ENCODE measurements at regions not wholly inside any gene's neighbourhood (a gene's known extent, or its start where the extent isn't known, plus 50 kb on each side); places are given as distances from the start of the nearest gene placed in this dataset.

- Mint-ChIP-seq H3K27ac (ENCODE audit: unreplicated experiment) (no peak overlapping the region), H3K9me3 (ENCODE audit: unreplicated experiment) (no peaks in the 10 kb centered on the region), H3K36me3 (ENCODE audit: low read depth, unreplicated experiment) (peaks cover 6% of the 10 kb centered on the region), H3K27me3 (ENCODE audit: unreplicated experiment) (no peaks in the 10 kb centered on the region), H3K4me1 (ENCODE audit: unreplicated experiment) (peaks cover 8% of the 10 kb centered on the region), H3K4me3 (ENCODE audit: unreplicated experiment) (no peak overlapping the region)
- no peak for DNase-seq (ENCODE audit: low spot score)
- TF ChIP-seq CTCF (IDR thresholded peaks at IDR 0.05; ENCODE audit: unreplicated experiment) = no peak
Observed at GRCh38 chrX:55142206-55142918, 53.5 kb downstream of the PAGE2 start.

GRCh38 chrX:55142919-55143310 lies 54.1 kb downstream of the PAGE2 start:
- Mint-ChIP-seq H3K27ac (ENCODE audit: unreplicated experiment) (no peak overlapping the region), H3K4me1 (ENCODE audit: unreplicated experiment) (peaks cover 8% of the 10 kb centered on the region), H3K27me3 (ENCODE audit: unreplicated experiment) (no peaks in the 10 kb centered on the region), H3K9me3 (ENCODE audit: unreplicated experiment) (no peaks in the 10 kb centered on the region), H3K36me3 (ENCODE audit: low read depth, unreplicated experiment) (peaks cover 6% of the 10 kb centered on the region), H3K4me3 (ENCODE audit: unreplicated experiment) (no peak overlapping the region)
- no peak for DNase-seq (ENCODE audit: low spot score)
- no peak for TF ChIP-seq CTCF (IDR thresholded peaks at IDR 0.05; ENCODE audit: unreplicated experiment)

- no peaks in the 10 kb centered on the region for H3K27me3 Mint-ChIP-seq (ENCODE audit: unreplicated experiment)
- no peak for TF ChIP-seq CTCF (IDR thresholded peaks at IDR 0.05; ENCODE audit: unreplicated experiment)
- peaks cover 8% of the 10 kb centered on the region for H3K4me1 Mint-ChIP-seq (ENCODE audit: unreplicated experiment)
- no peaks in the 10 kb centered on the region for H3K9me3 Mint-ChIP-seq (ENCODE audit: unreplicated experiment)
- no peak for DNase-seq (ENCODE audit: low spot score)
- H3K4me3 Mint-ChIP-seq (ENCODE audit: unreplicated experiment) = no peak overlapping the region
- peaks cover 5% of the 10 kb centered on the region for H3K36me3 Mint-ChIP-seq (ENCODE audit: low read depth, unreplicated experiment)
- no peak overlapping the region for H3K27ac Mint-ChIP-seq (ENCODE audit: unreplicated experiment)
Observed at GRCh38 chrX:55143621-55144020, 54.8 kb downstream of the PAGE2 start.

- no peaks in the 10 kb centered on the region for H3K27me3 Mint-ChIP-seq (ENCODE audit: unreplicated experiment)
- H3K36me3 Mint-ChIP-seq (ENCODE audit: low read depth, unreplicated experiment) = no peaks in the 10 kb centered on the region
- H3K4me1 Mint-ChIP-seq (ENCODE audit: unreplicated experiment) = peaks cover 8% of the 10 kb centered on the region
- H3K4me3 Mint-ChIP-seq (ENCODE audit: unreplicated experiment) = no peak overlapping the region
- DNase-seq (ENCODE audit: low spot score) = no peak
- H3K9me3 Mint-ChIP-seq (ENCODE audit: unreplicated experiment) = no peaks in the 10 kb centered on the region
- no peak overlapping the region for H3K27ac Mint-ChIP-seq (ENCODE audit: unreplicated experiment)
- TF ChIP-seq CTCF (IDR thresholded peaks at IDR 0.05; ENCODE audit: unreplicated experiment) = no peak
Observed at GRCh38 chrX:55144697-55145096, 55.9 kb downstream of the PAGE2 start.

GRCh38 chrX:55149242-55149641 lies 60.4 kb downstream of the PAGE2 start:
- no peaks in the 10 kb centered on the region for H3K36me3 Mint-ChIP-seq (ENCODE audit: low read depth, unreplicated experiment)
- H3K9me3 Mint-ChIP-seq (ENCODE audit: unreplicated experiment) = no peaks in the 10 kb centered on the region
- no peak for DNase-seq (ENCODE audit: low spot score)
- H3K4me1 Mint-ChIP-seq (ENCODE audit: unreplicated experiment) = no peaks in the 10 kb centered on the region
- H3K27ac Mint-ChIP-seq (ENCODE audit: unreplicated experiment) = no peak overlapping the region
- no peak for TF ChIP-seq CTCF (IDR thresholded peaks at IDR 0.05; ENCODE audit: unreplicated experiment)
- no peaks in the 10 kb centered on the region for H3K27me3 Mint-ChIP-seq (ENCODE audit: unreplicated experiment)
- H3K4me3 Mint-ChIP-seq (ENCODE audit: unreplicated experiment) = no peak overlapping the region

Data from endothelial cell (in vitro differentiated cells).